H9 (cell line): ENCODE measurements at regions not wholly inside any gene's neighbourhood (a gene's known extent, or its start where the extent isn't known, plus 50 kb on each side); places are given as distances from the start of the nearest gene placed in this dataset.

Source experiments
- DNase-seq: peaks from one replicate; pipeline ENCODE4 v3.0.0-alpha.2; 2017
- H2AFZ ChIP-seq: one replicate; pipeline ENCODE4 v1.6.1; 2013; ENCODE audit warnings: mild to moderate bottlenecking, low read length, control low read depth, moderate library complexity
- H2AK5ac ChIP-seq: 2 replicates; pipeline ENCODE4 v1.6.1; 2013; ENCODE audit warnings: low read length, control low read depth, mixed read lengths; ENCODE audit not compliant: insufficient read length
- H2BK120ac ChIP-seq: one replicate; pipeline ENCODE4 v1.6.1; 2013; ENCODE audit warnings: low read depth, mild to moderate bottlenecking, low read length, control low read depth, inconsistent platforms; ENCODE audit not compliant: poor library complexity, severe bottlenecking
- H2BK12ac ChIP-seq: 2 replicates; pipeline ENCODE4 v1.6.1; 2013; ENCODE audit warnings: low read length, control low read depth, mixed read lengths, low read depth; ENCODE audit not compliant: insufficient read length
- H2BK15ac ChIP-seq: 2 replicates; pipeline ENCODE4 v1.6.1; 2013; ENCODE audit warnings: low read depth, low read length, control low read depth
- H2BK20ac ChIP-seq: one replicate; pipeline ENCODE4 v1.6.1; 2013; ENCODE audit warnings: low read depth, mild to moderate bottlenecking, low read length, control low read depth, inconsistent platforms; ENCODE audit not compliant: poor library complexity, severe bottlenecking
- H2BK5ac ChIP-seq: 2 replicates; pipeline ENCODE4 v1.6.1; 2013; ENCODE audit warnings: low read length, control low read depth, mixed read lengths; ENCODE audit not compliant: insufficient read length
- H3K14ac ChIP-seq: 2 replicates; pipeline ENCODE4 v1.6.1; 2013; ENCODE audit warnings: low read length, control low read depth; ENCODE audit not compliant: insufficient read depth
- H3K18ac ChIP-seq: 2 replicates; pipeline ENCODE4 v1.6.1; 2013; ENCODE audit warnings: low read depth, mild to moderate bottlenecking, mixed read lengths, low read length, control low read depth; ENCODE audit not compliant: insufficient read length
- H3K23ac ChIP-seq: 2 replicates; pipeline ENCODE4 v1.6.1; 2013; ENCODE audit warnings: low read length, control low read depth, mixed read lengths, low read depth; ENCODE audit not compliant: insufficient read length
- H3K23me2 ChIP-seq: 2 replicates; pipeline ENCODE4 v1.6.1; 2013; ENCODE audit warnings: low read depth, mild to moderate bottlenecking, mixed read lengths, low read length, control low read depth; ENCODE audit not compliant: insufficient read length, poor library complexity, severe bottlenecking
- H3K27ac ChIP-seq: 2 replicates; pipeline ENCODE4 v1.5.1; 2013; ENCODE audit warnings: low read length, control low read depth, mixed read lengths, low read depth; ENCODE audit not compliant: insufficient read length
- H3K27me3 ChIP-seq: 2 replicates; pipeline ENCODE4 v1.6.1; 2013; ENCODE audit warnings: low read length, control low read depth, inconsistent platforms; ENCODE audit not compliant: insufficient read depth
- H3K4ac ChIP-seq: 2 replicates; pipeline ENCODE4 v1.6.1; 2013; ENCODE audit warnings: low read depth, mild to moderate bottlenecking, control low read depth, inconsistent platforms, low read length, moderate library complexity
- H3K4me1 ChIP-seq: 2 replicates; pipeline ENCODE4 v1.6.1; 2013; ENCODE audit warnings: low read length, control low read depth, inconsistent platforms; ENCODE audit not compliant: insufficient read depth
- H3K4me2 ChIP-seq: 2 replicates; pipeline ENCODE4 v1.6.1; 2013; ENCODE audit warnings: low read length, control low read depth, mixed read lengths; ENCODE audit not compliant: insufficient read length, insufficient read depth
- H3K56ac ChIP-seq: 2 replicates; pipeline ENCODE4 v1.6.1; 2013; ENCODE audit warnings: low read depth, mild to moderate bottlenecking, mixed read lengths, low read length, control low read depth; ENCODE audit not compliant: insufficient read length
- H3K79me1 ChIP-seq: 2 replicates; pipeline ENCODE4 v1.6.1; 2013; ENCODE audit warnings: low read depth, mild to moderate bottlenecking, moderate library complexity, low read length, control low read depth, inconsistent platforms; ENCODE audit not compliant: insufficient read depth, poor library complexity, severe bottlenecking
- H3K79me2 ChIP-seq: 2 replicates; pipeline ENCODE4 v1.6.1; 2013; ENCODE audit warnings: low read length, control low read depth, inconsistent platforms; ENCODE audit not compliant: insufficient read depth
- H3K9ac ChIP-seq: 2 replicates; pipeline ENCODE4 v1.6.1; 2013; ENCODE audit warnings: low read length, control low read depth, mixed read lengths; ENCODE audit not compliant: insufficient read length; ENCODE audit errors: extremely low read depth
- H3K9me3 ChIP-seq: one replicate; pipeline ENCODE4 v1.6.1; 2013; ENCODE audit warnings: low read depth, low read length, inconsistent platforms; ENCODE audit not compliant: control insufficient read depth
- H3T11ph ChIP-seq: one replicate; pipeline ENCODE4 v1.6.1; 2013; ENCODE audit warnings: mild to moderate bottlenecking, low read length, control low read depth, inconsistent platforms
- H4K20me1 ChIP-seq: one replicate; pipeline ENCODE4 v1.6.1; 2013; ENCODE audit not compliant: control insufficient read depth, insufficient read length, insufficient read depth
- H4K5ac ChIP-seq: 2 replicates; pipeline ENCODE4 v1.6.1; 2013; ENCODE audit warnings: low read depth, mild to moderate bottlenecking, mixed read lengths, low read length, control low read depth; ENCODE audit not compliant: insufficient read length
- H4K8ac ChIP-seq: replicated peaks from 2 replicates; pipeline ENCODE4 v1.6.1; 2013; ENCODE audit warnings: low read length, control low read depth, mixed read lengths, low read depth; ENCODE audit not compliant: insufficient read length
- H4K91ac ChIP-seq: 2 replicates; pipeline ENCODE4 v1.6.1; 2013; ENCODE audit warnings: low read depth, mild to moderate bottlenecking, moderate library complexity, mixed read lengths, low read length, control low read depth; ENCODE audit not compliant: insufficient read length
- H3K27ac Mint-ChIP-seq, 3 experiments: 2 replicates in 2 of 3; 3 replicates in 1 of 3; pipeline ENCODE4 v1.8.0; 2020 to 2021; ENCODE audit warnings: mixed read lengths in 3 of 3, mild to moderate bottlenecking in 1 of 3, moderate library complexity in 1 of 3
- H3K27me3 Mint-ChIP-seq: 2 replicates; pipeline ENCODE4 v1.8.0; 2021; ENCODE audit warnings: low read depth, mild to moderate bottlenecking, moderate library complexity, mixed read lengths
- H3K36me3 Mint-ChIP-seq, 3 experiments: 2 replicates in 2 of 3; 3 replicates in 1 of 3; pipeline ENCODE4 v1.8.0; 2020 to 2021; ENCODE audit warnings: low read depth in 3 of 3, mixed read lengths in 3 of 3; ENCODE audit not compliant: insufficient read depth in 1 of 3
- H3K4me1 Mint-ChIP-seq, 2 experiments: 2 replicates each; pipeline ENCODE4 v1.8.0; 2020; ENCODE audit warnings: mixed read lengths in 2 of 2
- H3K4me3 Mint-ChIP-seq, 2 experiments: 2 replicates in 1 of 2; 3 replicates in 1 of 2; pipeline ENCODE4 v1.8.0; 2020 to 2021; ENCODE audit warnings: mild to moderate bottlenecking in 2 of 2, mixed read lengths in 2 of 2, moderate library complexity in 1 of 2
- H3K9me3 Mint-ChIP-seq, 2 experiments: 2 replicates in 1 of 2; 3 replicates in 1 of 2; pipeline ENCODE4 v1.8.0; 2020; ENCODE audit warnings: mild to moderate bottlenecking in 2 of 2, mixed read lengths in 2 of 2, moderate library complexity in 1 of 2
- CTCF ChIP-seq: fragments of 200-600 bp; sonication (generic); conservative IDR thresholded peaks from 3 replicates; pipeline ENCODE4 v1.8.0; 2021; ENCODE audit warnings: antibody characterized with exemption, mild to moderate bottlenecking
- WGBS: extraction: QIAGEN DNeasy Blood & Tissue Kit; methylation state at CpG from one replicate; pipeline ENCODE4 v1.1.7; 2013; ENCODE audit warnings: missing lambda C conversion rate, low lambda C conversion rate, mixed read lengths; ENCODE audit not compliant: insufficient read length; ENCODE audit errors: extremely low coverage; 5-methylcytosine and 5-hydroxymethylcytosine counted together

- Histone ChIP-seq H3K79me1 (no peaks in the 10 kb centered on the region), H4K20me1 (no peaks in the 10 kb centered on the region)
- WGBS: no CpG with 5 or more reads among the region's 6 CpGs
Measured at GRCh38 chr14:81716953-81717352, 183.3 kb upstream of the SEL1L start.

More at GRCh38 chr14:81716953-81717352, 183.3 kb upstream of the SEL1L start:
- Mint-ChIP-seq H3K4me1 (peaks cover 0 to 3% of the 10 kb centered on the region in 2 experiments; a peak in 1 of 4 replicates), H3K9me3 (peaks cover 0 to 2% of the 10 kb centered on the region in 2 experiments; a peak in 3 of 5 replicates), H3K36me3 (no peaks in the 10 kb centered on the region; a peak in 1 of 7 replicates), H3K27me3 (no peaks in the 10 kb centered on the region), H3K4me3 (no peak overlapping the region), H3K27ac (no peak overlapping the region)
- H4K8ac ChIP-seq: no peak overlapping the region
- no peak overlapping the region for H4K91ac ChIP-seq
- no peak overlapping the region for H3K27ac ChIP-seq
- H4K5ac ChIP-seq: no peak overlapping the region
- no peak overlapping the region for H3T11ph ChIP-seq
- TF ChIP-seq CTCF: no peak
- DNase-seq: no peak
- H3K4me2 ChIP-seq: no peak overlapping the region
- H3K27me3 ChIP-seq: no peaks in the 10 kb centered on the region
- no peaks in the 10 kb centered on the region for H3K79me2 ChIP-seq
- H3K9ac ChIP-seq: no peak overlapping the region
- H2BK5ac ChIP-seq: no peak overlapping the region
- no peak overlapping the region for H3K18ac ChIP-seq
- H3K14ac ChIP-seq: no peak overlapping the region
- no peak overlapping the region for H2BK20ac ChIP-seq
- H2AK5ac ChIP-seq: no peak overlapping the region
- no peak overlapping the region for H2BK120ac ChIP-seq
- H3K4ac ChIP-seq: no peak overlapping the region
- H2BK12ac ChIP-seq: no peak overlapping the region
- no peaks in the 10 kb centered on the region for H3K23me2 ChIP-seq
- no peaks in the 10 kb centered on the region for H3K4me1 ChIP-seq
- no peak overlapping the region for H3K56ac ChIP-seq
- no peak overlapping the region for H3K23ac ChIP-seq
- H2BK15ac ChIP-seq: no peak overlapping the region
- H2AFZ ChIP-seq: no peak overlapping the region
- no peaks in the 10 kb centered on the region for H3K9me3 ChIP-seq
